Mucosa of descending colon (tissue), 3 donors: ENCODE measurements at regions not wholly inside any gene's neighbourhood (a gene's known extent, or its start where the extent isn't known, plus 50 kb on each side); places are given as distances from the start of the nearest gene placed in this dataset.

Source experiments
- ATAC-seq: fragments of 200-7000 bp; cut with Tn5 transposase; one replicate; pipeline ENCODE4 v1.9.1; 2020; ENCODE audit warnings: mild to moderate bottlenecking, moderate library complexity
- DNase-seq, 3 donors: peaks; one replicate each; pipeline ENCODE4 v3.0.0-alpha.2; 2020
- H3K36me3 ChIP-seq: fragments of 200-600 bp; one replicate; pipeline ENCODE4 v1.8.0; 2021; ENCODE audit warnings: low read depth, mild to moderate bottlenecking
- H3K4me1 ChIP-seq: fragments of 200-600 bp; one replicate; pipeline ENCODE4 v1.8.0; 2021; ENCODE audit warnings: low read depth, mild to moderate bottlenecking
- H3K4me3 ChIP-seq: fragments of 200-600 bp; one replicate; pipeline ENCODE4 v1.8.0; 2021; ENCODE audit warnings: mild to moderate bottlenecking
- H3K9me3 ChIP-seq: fragments of 200-600 bp; one replicate; pipeline ENCODE4 v1.8.0; 2021; ENCODE audit warnings: mild to moderate bottlenecking
- intact Hi-C, 2 donors: fragments of 100-400 bp; cut with DNase I in 1 of 2; cut with micrococcal nuclease in 1 of 2; formaldehyde crosslinking; loops; one replicate each; pipeline versions ENCODE4 v1.11.0 to v1.11.1; 2022; cut with DNase I, micrococcal nuclease
- TF ChIP-seq, protein P1 (sequence below): fragments of 200-600 bp; IDR thresholded peaks from one replicate; pipeline ENCODE4 v1.8.0; 2022; ENCODE audit warnings: antibody characterized with exemption, mild to moderate bottlenecking
- donor health status: DM: no; HTN: no; CAD: no; lungs with moderate emphysema.
- donor health status: DM: no; HTN: no; CAD: no.
- donor health status: DM: no; HTN: yes; CAD: no.

DNA sequence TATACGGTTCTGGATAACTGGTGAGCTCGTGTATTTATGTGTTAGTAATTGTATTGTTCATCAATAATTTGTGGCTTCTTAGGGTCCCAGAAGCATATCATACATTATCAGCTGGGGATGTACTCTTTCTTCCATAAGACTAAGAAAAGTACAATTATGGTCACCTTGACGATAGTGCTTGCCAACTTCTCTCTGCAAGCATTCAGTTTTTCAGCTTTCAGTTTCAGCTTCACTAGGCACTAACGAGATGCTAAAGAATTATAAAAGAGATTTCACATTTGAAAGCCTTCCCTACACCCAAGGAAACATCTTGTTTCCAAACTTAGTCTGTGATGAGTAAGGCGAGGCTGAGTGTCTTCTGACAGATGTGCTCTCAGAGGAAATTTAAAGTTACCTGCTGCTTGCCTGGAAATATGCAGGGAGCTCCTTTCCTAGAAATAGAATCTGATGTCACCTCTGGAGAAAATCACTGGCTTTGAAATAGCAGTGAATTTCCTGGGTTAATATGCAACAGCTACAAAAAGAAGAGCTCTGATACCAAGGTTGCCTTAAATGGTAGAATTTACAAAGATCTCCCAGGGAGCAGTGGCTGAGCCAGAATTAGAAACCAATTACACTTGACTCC, 1419.9 kb upstream of the TMEM132C start:
- Histone ChIP-seq H3K9me3 (no peaks in the 10 kb centered on the region), H3K36me3 (no peaks in the 10 kb centered on the region), H3K4me3 (no peak overlapping the region), H3K4me1 (no peaks in the 10 kb centered on the region)
- no peak for DNase-seq
- ATAC-seq, result no peak
- TF ChIP-seq, protein P1, sequence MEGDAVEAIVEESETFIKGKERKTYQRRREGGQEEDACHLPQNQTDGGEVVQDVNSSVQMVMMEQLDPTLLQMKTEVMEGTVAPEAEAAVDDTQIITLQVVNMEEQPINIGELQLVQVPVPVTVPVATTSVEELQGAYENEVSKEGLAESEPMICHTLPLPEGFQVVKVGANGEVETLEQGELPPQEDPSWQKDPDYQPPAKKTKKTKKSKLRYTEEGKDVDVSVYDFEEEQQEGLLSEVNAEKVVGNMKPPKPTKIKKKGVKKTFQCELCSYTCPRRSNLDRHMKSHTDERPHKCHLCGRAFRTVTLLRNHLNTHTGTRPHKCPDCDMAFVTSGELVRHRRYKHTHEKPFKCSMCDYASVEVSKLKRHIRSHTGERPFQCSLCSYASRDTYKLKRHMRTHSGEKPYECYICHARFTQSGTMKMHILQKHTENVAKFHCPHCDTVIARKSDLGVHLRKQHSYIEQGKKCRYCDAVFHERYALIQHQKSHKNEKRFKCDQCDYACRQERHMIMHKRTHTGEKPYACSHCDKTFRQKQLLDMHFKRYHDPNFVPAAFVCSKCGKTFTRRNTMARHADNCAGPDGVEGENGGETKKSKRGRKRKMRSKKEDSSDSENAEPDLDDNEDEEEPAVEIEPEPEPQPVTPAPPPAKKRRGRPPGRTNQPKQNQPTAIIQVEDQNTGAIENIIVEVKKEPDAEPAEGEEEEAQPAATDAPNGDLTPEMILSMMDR, result no peak
- intact Hi-C loops, result no loop called here

DNA sequence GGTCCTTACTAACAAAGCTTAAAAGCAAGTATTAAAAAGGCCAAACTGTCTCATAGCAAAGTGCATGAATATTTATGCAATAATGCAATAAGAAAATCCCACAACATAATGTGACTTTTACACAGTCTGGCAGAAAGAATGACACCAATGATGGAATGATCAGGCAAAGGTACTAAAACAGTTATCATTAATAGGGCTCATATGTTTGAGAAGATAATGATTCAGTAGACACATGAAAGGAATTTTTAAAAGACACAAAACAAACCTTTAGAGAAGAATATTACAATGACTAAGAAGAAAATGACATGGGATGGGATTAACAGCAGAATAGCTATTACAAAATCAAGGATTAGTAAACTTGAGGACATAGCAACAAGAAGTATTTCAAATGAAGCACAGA, 1411.2 kb upstream of the TMEM132C start:
- intact Hi-C loops, result no loop called here
- Histone ChIP-seq H3K4me3 (no peak overlapping the region), H3K4me1 (no peaks in the 10 kb centered on the region), H3K9me3 (no peaks in the 10 kb centered on the region), H3K36me3 (no peaks in the 10 kb centered on the region)
- TF ChIP-seq, protein P1, result no peak
- no peak for ATAC-seq
- no peak for DNase-seq

DNA sequence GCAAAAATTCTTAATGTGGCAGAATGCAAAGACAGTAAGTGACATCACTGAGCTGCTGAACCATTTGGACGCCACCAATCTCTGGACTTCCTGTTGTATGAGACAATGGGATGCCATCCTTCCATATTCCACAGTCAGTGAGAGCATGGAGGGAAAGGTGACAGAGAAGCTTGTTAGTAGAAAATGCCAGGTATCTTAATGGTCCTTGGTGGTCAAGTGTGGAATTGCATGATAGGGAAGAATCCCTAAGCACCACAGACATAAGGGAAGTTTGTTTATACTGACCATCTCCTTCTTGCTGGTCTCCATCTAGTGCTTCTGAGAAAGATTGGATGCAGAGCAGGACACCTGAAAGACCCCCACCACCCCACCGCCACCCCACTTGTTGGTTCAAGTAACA, 1410.0 kb upstream of the TMEM132C start:
- ATAC-seq, result no peak
- intact Hi-C loops, result no loop called here
- Histone ChIP-seq H3K4me1 (no peaks in the 10 kb centered on the region), H3K36me3 (no peaks in the 10 kb centered on the region), H3K4me3 (no peak overlapping the region), H3K9me3 (no peaks in the 10 kb centered on the region)
- DNase-seq, result no peak
- TF ChIP-seq, protein P1, result no peak

DNA sequence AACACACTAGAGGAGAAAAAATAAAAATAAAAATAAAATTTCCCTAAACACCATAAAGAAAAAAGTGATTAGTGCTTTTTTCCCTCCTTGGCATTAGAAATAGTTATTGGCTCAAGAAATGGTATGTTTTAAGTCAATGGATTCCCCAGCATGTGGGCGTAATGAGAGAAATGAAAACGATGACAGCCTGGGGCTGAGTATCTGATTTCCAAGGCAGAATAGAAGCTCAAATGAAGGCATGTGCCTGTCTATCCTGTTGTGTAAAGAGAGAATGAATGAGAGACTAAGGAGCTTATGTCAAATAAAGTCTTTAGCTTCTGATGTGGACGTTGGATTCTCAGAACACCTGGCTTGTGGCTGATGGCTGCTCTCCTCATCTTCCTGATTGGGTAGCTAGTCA, 1408.4 kb upstream of the TMEM132C start:
- ATAC-seq (no peak), DNase-seq (no peak)
- H3K4me1 ChIP-seq, result no peaks in the 10 kb centered on the region
- H3K36me3 ChIP-seq, result no peaks in the 10 kb centered on the region
- H3K4me3 ChIP-seq, result no peak overlapping the region
- H3K9me3 ChIP-seq, result no peaks in the 10 kb centered on the region
- intact Hi-C loops, result no loop called here
- TF ChIP-seq, protein P1, result no peak

DNA sequence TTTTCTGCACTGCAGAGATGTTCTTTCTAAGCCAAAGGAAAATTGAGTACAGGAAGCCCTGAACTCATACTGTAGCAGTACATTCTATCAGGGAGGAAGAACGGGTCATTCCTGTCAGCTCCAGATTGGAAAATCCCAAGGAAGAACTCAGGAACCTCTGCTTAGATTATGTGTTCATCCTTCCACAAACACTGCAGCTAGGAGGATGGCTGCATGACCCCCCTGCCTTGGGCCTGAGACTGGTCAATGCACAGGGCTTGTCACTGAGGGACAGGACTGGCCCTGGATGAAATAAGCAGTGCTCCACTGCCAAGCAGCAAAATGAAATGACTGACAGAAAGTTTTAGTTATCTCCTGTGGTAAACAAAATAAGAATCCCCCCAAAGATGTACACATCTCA, 1406.8 kb upstream of the TMEM132C start:
- no peak overlapping the region for H3K4me3 ChIP-seq
- H3K9me3 ChIP-seq, result no peaks in the 10 kb centered on the region
- TF ChIP-seq, protein P1, result no peak
- ATAC-seq (no peak), DNase-seq (no peak)
- intact Hi-C loops, result no loop called here
- H3K4me1 ChIP-seq, result no peaks in the 10 kb centered on the region
- no peaks in the 10 kb centered on the region for H3K36me3 ChIP-seq

DNA sequence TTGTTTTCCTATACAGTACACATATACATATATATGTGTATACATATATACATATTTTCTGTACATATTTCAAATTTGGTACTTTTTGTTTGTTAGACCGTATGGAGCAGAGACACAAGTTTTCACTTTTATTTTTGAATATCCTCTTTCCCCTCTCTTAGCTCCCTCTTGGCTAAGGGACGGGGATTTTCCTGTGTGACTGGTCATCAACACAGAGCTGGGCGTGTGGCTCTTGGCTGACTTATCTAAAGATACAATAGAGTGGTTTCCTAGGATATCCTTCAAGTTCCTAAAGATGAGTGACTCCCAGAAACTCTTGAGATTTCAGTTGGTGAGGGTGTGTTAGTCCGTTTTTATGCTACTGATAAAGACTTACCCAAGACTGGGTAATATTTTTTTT, 1404.5 kb upstream of the TMEM132C start:
- TF ChIP-seq, protein P1, result no peak
- H3K4me1 ChIP-seq, result no peaks in the 10 kb centered on the region
- H3K36me3 ChIP-seq, result no peaks in the 10 kb centered on the region
- no peak for ATAC-seq
- DNase-seq, result no peak
- H3K4me3 ChIP-seq, result no peak overlapping the region
- intact Hi-C loops, result no loop called here
- H3K9me3 ChIP-seq, result no peaks in the 10 kb centered on the region
